HepG2 (cell line): ENCODE measurements at regions not wholly inside any gene's neighbourhood (a gene's known extent, or its start where the extent isn't known, plus 50 kb on each side); places are given as distances from the start of the nearest gene placed in this dataset.

Experiments
- ATAC-seq: fragments of 200-7000 bp; cut with Tn5 transposase; 3 replicates; pipeline ENCODE4 v1.9.1; 2020; ENCODE audit warnings: mild to moderate bottlenecking, moderate library complexity
- BruUV-seq: library from RNA; stranded (reverse); fragments of 400-500 nt; replicated peaks from 2 replicates; lab custom pipeline; 2021; lab: Mats Ljungman, UMichigan
- CTCF ChIA-PET: fragments of 300-600 bp; formaldehyde crosslinking; extraction: SDS; loops from one replicate; lab custom pipeline; 2021; ENCODE audit warnings: low total read pairs, inconsistent platforms, low intra/inter-chr PET ratio; lab: Yijun Ruan, JAX
- POLR2A ChIA-PET: fragments of 350-600 bp; sonication (Branson Sonifier 250); formaldehyde crosslinking; loops from one replicate; lab custom pipeline; 2020; ENCODE audit warnings: antibody characterized with exemption, inconsistent platforms; lab: Yijun Ruan, JAX
- DNase-seq: peaks from one replicate; pipeline ENCODE4 v3.0.0-alpha.2; 2015; ENCODE audit warnings: low spot score
- FAIRE-seq: peaks from 3 replicates; lab custom pipeline; 2011; peaks lifted over from hg19 to GRCh38; lab: Jason Lieb, UNC
- H2AFZ ChIP-seq: one replicate; pipeline ENCODE4 v1.6.1; 2011; ENCODE audit warnings: low read length, inconsistent platforms
- H3K27ac ChIP-seq: fragments of 300-600 bp; 3 replicates; pipeline ENCODE4 v1.8.0; 2011; ENCODE audit warnings: mixed run types, mild to moderate bottlenecking, mixed read lengths, low read length, inconsistent platforms; ENCODE audit not compliant: insufficient read depth; ENCODE audit errors: extremely low read length
- H3K27me3 ChIP-seq, 2 experiments: fragments of 200-600 bp in 1 of 2; 2 replicates in 1 of 2; 3 replicates in 1 of 2; pipeline versions ENCODE4 v1.6.0 to v1.8.0; 2011; ENCODE audit warnings: low read length in 2 of 2, mild to moderate bottlenecking in 2 of 2, moderate library complexity in 2 of 2, inconsistent platforms in 1 of 2; ENCODE audit not compliant: insufficient read depth in 2 of 2, control insufficient read depth in 1 of 2
- H3K36me3 ChIP-seq, 2 experiments: fragments of 200-600 bp in 1 of 2; replicated peaks in 1 of 2; 2 replicates in 1 of 2; 3 replicates in 1 of 2; pipeline versions ENCODE4 v1.5.1 to v1.8.0; 2011; ENCODE audit warnings: low read length in 2 of 2, inconsistent platforms in 1 of 2; ENCODE audit not compliant: insufficient read depth in 2 of 2, control insufficient read depth in 1 of 2
- H3K4me1 ChIP-seq: 2 replicates; pipeline ENCODE4 v1.5.1; 2012; ENCODE audit warnings: low read length, inconsistent platforms; ENCODE audit not compliant: insufficient read depth
- H3K4me2 ChIP-seq: 2 replicates; pipeline ENCODE4 v1.6.0; 2011; ENCODE audit warnings: low read depth, low read length, inconsistent platforms
- H3K4me3 ChIP-seq, 3 experiments: fragments of 200-600 bp in 1 of 3; sonication (generic), shearing (Covaris generic) in 1 of 3; replicated peaks in 1 of 3; 2 replicates each; pipeline ENCODE4 v1.5.1; 2011 to 2016; ENCODE audit warnings: low read length in 3 of 3, inconsistent platforms in 2 of 3, low read depth in 2 of 3, mild to moderate bottlenecking in 2 of 3, control low read depth in 1 of 3, mixed read lengths in 1 of 3; ENCODE audit not compliant: insufficient read depth in 1 of 3
- H3K79me2 ChIP-seq: one replicate; pipeline ENCODE4 v1.6.1; 2011; ENCODE audit warnings: low read length, inconsistent platforms; ENCODE audit not compliant: insufficient read depth
- H3K9ac ChIP-seq: 2 replicates; pipeline ENCODE4 v1.6.0; 2011; ENCODE audit warnings: mild to moderate bottlenecking, low read depth, low read length, inconsistent platforms; ENCODE audit not compliant: insufficient read depth
- H3K9me3 ChIP-seq: 2 replicates; pipeline ENCODE4 v1.5.1; 2012; ENCODE audit warnings: mild to moderate bottlenecking, low read length
- H4K20me1 ChIP-seq: 2 replicates; pipeline ENCODE4 v1.6.0; 2011; ENCODE audit warnings: inconsistent platforms, mild to moderate bottlenecking, low read length, moderate library complexity; ENCODE audit not compliant: insufficient read depth
- BCL3 ChIP-seq: sonication (generic); formaldehyde crosslinking; IDR thresholded peaks from 2 replicates; pipeline ENCODE4 v1.5.1; 2020; ENCODE audit warnings: mild to moderate bottlenecking, missing genetic modification reagents, moderate library complexity
- CBX2 ChIP-seq, 2 experiments: fragments of 200-600 bp in 1 of 2; sonication (generic); formaldehyde crosslinking in 1 of 2; IDR thresholded peaks; 2 replicates each; pipeline versions ENCODE4 v1.7.0 to v1.8.1; 2018 to 2022; ENCODE audit warnings: low read depth in 2 of 2, low read length in 1 of 2, mild to moderate bottlenecking in 1 of 2, missing genetic modification reagents in 1 of 2
- E2F2 ChIP-seq: sonication (generic); formaldehyde crosslinking; IDR thresholded peaks from 2 replicates; pipeline ENCODE4 v1.4.0; 2020; ENCODE audit warnings: missing genetic modification reagents, borderline replicate concordance
- GMEB1 ChIP-seq: sonication (generic); formaldehyde crosslinking; IDR thresholded peaks from 2 replicates; pipeline ENCODE4 v1.5.1; 2020; ENCODE audit warnings: missing genetic modification reagents, mild to moderate bottlenecking, borderline replicate concordance
- MAF1 ChIP-seq: sonication (generic); formaldehyde crosslinking; IDR thresholded peaks from 2 replicates; pipeline ENCODE4 v1.5.0; 2020; ENCODE audit warnings: missing genetic modification reagents, borderline replicate concordance
- MTERF4 ChIP-seq: sonication (generic); formaldehyde crosslinking; IDR thresholded peaks from 2 replicates; pipeline ENCODE4 v1.8.0; 2023; ENCODE audit warnings: mild to moderate bottlenecking, missing genetic modification reagents
- MTF2 ChIP-seq: sonication (generic); formaldehyde crosslinking; IDR thresholded peaks from 2 replicates; pipeline ENCODE4 v1.5.0; 2020; ENCODE audit warnings: missing genetic modification reagents, borderline replicate concordance
- RAD51 ChIP-seq: fragments of 450-650 bp; IDR thresholded peaks from 2 replicates; pipeline ENCODE4 v1.6.1; 2016; ENCODE audit warnings: borderline replicate concordance
- SKI ChIP-seq: fragments of 450-650 bp; IDR thresholded peaks from one replicate; pipeline ENCODE4 v1.6.1; 2018; ENCODE audit warnings: mild to moderate bottlenecking; ENCODE audit not compliant: partially characterized antibody
- SMAD1 ChIP-seq: sonication (generic); formaldehyde crosslinking; IDR thresholded peaks from 2 replicates; pipeline ENCODE4 v1.4.0; 2020; ENCODE audit warnings: missing genetic modification reagents, low read depth, mild to moderate bottlenecking, borderline replicate concordance
- ZNF747 ChIP-seq: sonication (generic); formaldehyde crosslinking; IDR thresholded peaks from 2 replicates; pipeline ENCODE4 v1.8.1; 2023; ENCODE audit warnings: missing genetic modification reagents, mild to moderate bottlenecking, borderline replicate concordance
- ZNF850 ChIP-seq: sonication (generic); formaldehyde crosslinking; conservative IDR thresholded peaks from 2 replicates; pipeline ENCODE4 v1.9.0; 2021; ENCODE audit warnings: mild to moderate bottlenecking, missing genetic modification reagents
- WGBS: methylation state at CpG from one replicate; pipeline ENCODE4 v1.1.6; 2017; ENCODE audit warnings: low lambda C conversion rate; 5-methylcytosine and 5-hydroxymethylcytosine counted together
- in situ Hi-C: cut with HindIII; loops from 2 replicates; pipeline ENCODE4 v1.10.0; 2017; ENCODE audit warnings: low pct_unique_long_range_greater_than_20kb; ENCODE audit not compliant: extremely low pct_ligation_motif_present
- intact Hi-C: fragments of 100-400 bp; cut with micrococcal nuclease; formaldehyde crosslinking; loops from one replicate; pipeline ENCODE4 v1.10.0; 2022; ENCODE audit not compliant: unreplicated experiment

GRCh38 chr11:114848027-114848426, 169.7 kb downstream of the NXPE2 start:
- FAIRE-seq (no peak), DNase-seq (no peak), ATAC-seq (no peak)
- H3K4me2 ChIP-seq, result no peak overlapping the region
- H4K20me1 ChIP-seq, result no peaks in the 10 kb centered on the region
- no peak overlapping the region for H3K9ac ChIP-seq
- 16% methylated on average over 6 of the region's 6 CpGs for WGBS
- ChIA-PET CTCF (no interaction called here), POLR2A (no interaction called here)
- no TSS peak for BruUV-seq
- H3K9me3 ChIP-seq, result no peaks in the 10 kb centered on the region
- intact Hi-C loops, result no loop called here
- no peak overlapping the region for H2AFZ ChIP-seq
- no peak overlapping the region for H3K27ac ChIP-seq
- H3K79me2 ChIP-seq, result no peaks in the 10 kb centered on the region
- peaks cover 0 to 10% of the 10 kb centered on the region in 2 experiments; a peak in 3 of 5 replicates for H3K27me3 ChIP-seq
- H3K36me3 ChIP-seq, result no peaks in the 10 kb centered on the region
- TF ChIP-seq SMAD1 (CRISPR knock-in tag), result no peak
- no peak for TF ChIP-seq CBX2 (IDR thresholded peaks at IDR 0.05; ENCODE audit: low read depth, low read length)
- no peak for TF ChIP-seq CBX2 (CRISPR knock-in tag; IDR thresholded peaks at IDR 0.05; ENCODE audit: low read depth)
- TF ChIP-seq ZNF747 (CRISPR knock-in tag), result no peak
- TF ChIP-seq MTERF4 (CRISPR knock-in tag), result no peak
- no peak for TF ChIP-seq RAD51
- no peak for TF ChIP-seq SKI
- no peak for TF ChIP-seq MTF2 (CRISPR knock-in tag)
- no peak for TF ChIP-seq MAF1 (CRISPR knock-in tag)
- no peak for TF ChIP-seq GMEB1 (CRISPR knock-in tag)
- TF ChIP-seq ZNF850 (CRISPR knock-in tag), result no peak
- no peak for TF ChIP-seq BCL3
- no peak for TF ChIP-seq E2F2 (CRISPR knock-in tag)
- H3K4me1 ChIP-seq, result no peaks in the 10 kb centered on the region
- in situ Hi-C loops, result no loop called here
- H3K4me3 ChIP-seq, result no peak overlapping the region
